Right cardiac atrium (tissue), 5 donors: ENCODE measurements at regions not wholly inside any gene's neighbourhood (a gene's known extent, or its start where the extent isn't known, plus 50 kb on each side); places are given as distances from the start of the nearest gene placed in this dataset.
A peak's percentile ranks its signal among the peaks of the same experiment; 100 is the strongest.
"Not testable (repeated sequence)": the region's sequence is repeated elsewhere in the genome, so short reads cannot be mapped to it uniquely, and the experiment has no call there.

Experiments used
- ATAC-seq, 2 donors: fragments of 200-7000 bp; cut with Tn5 transposase; one replicate each; pipeline versions ENCODE4 v1.8.0 to v1.9.1; 2020; ENCODE audit warnings: moderate library complexity in 2 of 2, mild to moderate bottlenecking in 1 of 2
- DNase-seq, 3 donors: peaks; one replicate each; pipeline ENCODE4 v3.0.0-alpha.2; 2020
- H3K27ac ChIP-seq: one replicate; pipeline ENCODE4 v1.5.1; 2013; ENCODE audit warnings: mild to moderate bottlenecking, low read length, control low read depth, moderate library complexity
- H3K27me3 ChIP-seq: one replicate; pipeline ENCODE4 v1.6.1; 2013; ENCODE audit not compliant: control insufficient read depth, insufficient read depth
- H3K4me1 ChIP-seq: one replicate; pipeline ENCODE4 v1.6.1; 2013; ENCODE audit warnings: low read length; ENCODE audit not compliant: control insufficient read depth, insufficient read depth
- H3K4me3 ChIP-seq: one replicate; pipeline ENCODE4 v1.5.1; 2013; ENCODE audit warnings: low read length, control low read depth
- H3K9me3 ChIP-seq: one replicate; pipeline ENCODE4 v1.6.1; 2013; ENCODE audit warnings: low read length; ENCODE audit not compliant: control insufficient read depth
- WGBS: extraction: QIAGEN DNeasy Blood & Tissue Kit; methylation state at CpG from one replicate; pipeline ENCODE4 v1.1.7; 2013; 5-methylcytosine and 5-hydroxymethylcytosine counted together
- intact Hi-C, 4 donors: fragments of 100-400 bp; cut with DNase I; formaldehyde crosslinking; loops; one replicate each; pipeline versions ENCODE4 v1.11.0 to v1.14.0; 2022 to 2023
- donor health status: healthy with polysubstance abuse.
- donor health status: DM: no; HTN: yes; CAD: no.
- donor health status: DM: no; HTN: no; CAD: no.
- donor health status: DM: no; HTN: yes; CAD: no; lungs with severe emphysema.
- donor health status: DM: yes; HTN: yes; CAD: no.

- H3K27ac ChIP-seq, result no peak overlapping the region
- H3K27me3 ChIP-seq, result no peaks in the 10 kb centered on the region
- intact Hi-C loops, result no loop called here
- H3K4me1 ChIP-seq, result peaks cover 1% of the 10 kb centered on the region
- no peak for DNase-seq
- H3K9me3 ChIP-seq, result no peaks in the 10 kb centered on the region
- no peak overlapping the region for H3K4me3 ChIP-seq
- 82% methylated on average over 16 of the region's 16 CpGs for WGBS
- ATAC-seq, result peak in 1 of 2 donors; percentile 19
These were observed 104.9 kb downstream of the CHIC2 start for GRCh38 chr4:53959343-53960120.

- no peak for DNase-seq
- H3K9me3 ChIP-seq, result no peaks in the 10 kb centered on the region
- intact Hi-C loops, result no loop called here
- no peak for ATAC-seq
- H3K27ac ChIP-seq, result no peak overlapping the region
- H3K4me1 ChIP-seq, result peaks cover 1% of the 10 kb centered on the region
- no peaks in the 10 kb centered on the region for H3K27me3 ChIP-seq
- no peak overlapping the region for H3K4me3 ChIP-seq
These were observed 108.0 kb downstream of the CHIC2 start for GRCh38 chr4:53956454-53956853.

- intact Hi-C loops, result no loop called here
- no peaks in the 10 kb centered on the region for H3K9me3 ChIP-seq
- 45% methylated on average over 5 of the region's 5 CpGs for WGBS
- no peak overlapping the region for H3K4me3 ChIP-seq
- no peaks in the 10 kb centered on the region for H3K27me3 ChIP-seq
- peaks cover 1% of the 10 kb centered on the region for H3K4me1 ChIP-seq
- ATAC-seq (no peak), DNase-seq (no peak)
- H3K27ac ChIP-seq, result no peak overlapping the region
These were observed 108.4 kb downstream of the CHIC2 start for GRCh38 chr4:53956053-53956452.

- no peaks in the 10 kb centered on the region for H3K9me3 ChIP-seq
- no peak overlapping the region for H3K27ac ChIP-seq
- no peaks in the 10 kb centered on the region for H3K27me3 ChIP-seq
- ATAC-seq (no peak), DNase-seq (no peak)
- intact Hi-C loops, result no loop called here
- 93% methylated on average over 4 of the region's 4 CpGs for WGBS
- H3K4me1 ChIP-seq, result peaks cover 1% of the 10 kb centered on the region
- no peak overlapping the region for H3K4me3 ChIP-seq
These were observed 113.0 kb downstream of the CHIC2 start for GRCh38 chr4:53951414-53951813.

GRCh38 chr4:53943345-53944085, 120.9 kb downstream of the CHIC2 start:
- ATAC-seq (peak; percentile 19 to 51), DNase-seq (no peak)
- Histone ChIP-seq H3K27ac (no peak overlapping the region), H3K4me3 (no peak overlapping the region), H3K9me3 (no peaks in the 10 kb centered on the region), H3K27me3 (no peaks in the 10 kb centered on the region), H3K4me1 (no peaks in the 10 kb centered on the region)
- intact Hi-C loops, result no loop called here
- 72% methylated on average over 2 of the region's 2 CpGs for WGBS

- no peak for ATAC-seq
- Histone ChIP-seq H3K4me3 (no peak overlapping the region), H3K27me3 (no peaks in the 10 kb centered on the region), H3K27ac (no peak overlapping the region), H3K9me3 (no peaks in the 10 kb centered on the region), H3K4me1 (no peaks in the 10 kb centered on the region)
- WGBS, result 89% methylated on average over 3 of the region's 3 CpGs
- no peak for DNase-seq
- intact Hi-C loops, result no loop called here
These were observed 121.7 kb downstream of the CHIC2 start for GRCh38 chr4:53942712-53943111.

- H3K9me3 ChIP-seq, result no peaks in the 10 kb centered on the region
- ATAC-seq, result no peak
- H3K27me3 ChIP-seq, result no peaks in the 10 kb centered on the region
- no peak overlapping the region for H3K27ac ChIP-seq
- no peak overlapping the region for H3K4me3 ChIP-seq
- no peaks in the 10 kb centered on the region for H3K4me1 ChIP-seq
- 96% methylated on average over 4 of the region's 4 CpGs for WGBS
- intact Hi-C loops, result no loop called here
- DNase-seq, result no peak
These were observed 123.1 kb downstream of the CHIC2 start for GRCh38 chr4:53941331-53941730.

- not testable (repeated sequence) for H3K4me3 ChIP-seq, H3K4me1 ChIP-seq, H3K27ac ChIP-seq, H3K27me3 ChIP-seq, ATAC-seq, DNase-seq, H3K9me3 ChIP-seq
- intact Hi-C loops, result loop anchor here in 1 of 4 donors (10.0 kb wide), 1 partner anchor 125 kb away; the partner anchor contains the start of gene CHIC2
- WGBS, result 97% methylated on average over 3 of the region's 3 CpGs
These were observed 124.5 kb downstream of the CHIC2 start for GRCh38 chr4:53939892-53940291.

GRCh38 chr4:53937918-53938317, 126.5 kb downstream of the CHIC2 start:
- H3K27ac ChIP-seq, result no peak overlapping the region
- no peaks in the 10 kb centered on the region for H3K27me3 ChIP-seq
- H3K9me3 ChIP-seq, result no peaks in the 10 kb centered on the region
- DNase-seq (no peak), ATAC-seq (peak in 1 of 2 donors; percentile 47)
- intact Hi-C loops, result loop anchor here in 1 of 4 donors (10.0 kb wide), 1 partner anchor 127 kb away; the partner anchor contains the start of gene CHIC2
- no peak overlapping the region for H3K4me3 ChIP-seq
- 66% methylated on average over 7 of the region's 7 CpGs for WGBS
- H3K4me1 ChIP-seq, result no peaks in the 10 kb centered on the region

- Histone ChIP-seq H3K4me3 (no peak overlapping the region), H3K9me3 (no peaks in the 10 kb centered on the region), H3K27me3 (no peaks in the 10 kb centered on the region), H3K4me1 (no peaks in the 10 kb centered on the region), H3K27ac (no peak overlapping the region)
- 59% methylated on average over 2 of the region's 2 CpGs for WGBS
- no peak for ATAC-seq
- intact Hi-C loops, result loop anchor here in 1 of 4 donors (10.0 kb wide), 1 partner anchor 127 kb away; the partner anchor contains the start of gene CHIC2
- no peak for DNase-seq
These were observed 127.1 kb downstream of the CHIC2 start for GRCh38 chr4:53937327-53937726.

GRCh38 chr4:53935780-53936179, 128.6 kb downstream of the CHIC2 start:
- Histone ChIP-seq H3K9me3 (no peaks in the 10 kb centered on the region), H3K4me1 (no peaks in the 10 kb centered on the region), H3K27ac (no peak overlapping the region), H3K4me3 (no peak overlapping the region), H3K27me3 (no peaks in the 10 kb centered on the region)
- DNase-seq (no peak), ATAC-seq (no peak)
- intact Hi-C loops, result loop anchor here in 1 of 4 donors (10.0 kb wide), 1 partner anchor 129 kb away; the partner anchor contains the start of gene CHIC2
